ENCODE measurements at regions not wholly inside any gene's neighbourhood (a gene's known extent, or its start where the extent isn't known, plus 50 kb on each side); places are given as distances from the start of the nearest gene placed in this dataset.
"Not testable (repeated sequence)": the region's sequence is repeated elsewhere in the genome, so short reads cannot be mapped to it uniquely, and the experiment has no call there.

- not testable (repeated sequence) for TF ChIP-seq CTCF, POLR2A, EP300 (IDR thresholded peaks at IDR 0.05)
Observed at GRCh38 chr4:148533851-148534250, 91.6 kb upstream of the NR3C2 start.
